Cardiac muscle cell (in vitro differentiated cells and primary cell): ENCODE measurements at regions not wholly inside any gene's neighbourhood (a gene's known extent, or its start where the extent isn't known, plus 50 kb on each side); places are given as distances from the start of the nearest gene placed in this dataset.
A peak's percentile ranks its signal among the peaks of the same experiment; 100 is the strongest.

Experiments used
- DNase-seq, 2 donors: peaks; one replicate each; pipeline versions ENCODE4 v3.0.0 to v3.0.0-alpha.2; 2010 to 2017; ENCODE audit warnings: low read depth in 1 of 2, low spot score in 1 of 2
- H3K27ac ChIP-seq: fragments of 200-600 bp; sonication (generic); 2 replicates; pipeline ENCODE4 v1.5.1; 2016
- H3K27me3 ChIP-seq: fragments of 200-600 bp; sonication (generic); 2 replicates; pipeline ENCODE4 v1.6.0; 2016; ENCODE audit warnings: control low read depth
- H3K36me3 ChIP-seq: fragments of 200-600 bp; sonication (generic); 2 replicates; pipeline ENCODE4 v1.5.1; 2016; ENCODE audit warnings: control low read depth
- H3K4me1 ChIP-seq: fragments of 200-600 bp; sonication (generic); 2 replicates; pipeline ENCODE4 v1.8.1; 2017; ENCODE audit warnings: low read depth, mild to moderate bottlenecking, mixed run types
- H3K4me3 ChIP-seq: fragments of 200-600 bp; sonication (generic); 2 replicates; pipeline ENCODE4 v1.5.1; 2016; ENCODE audit warnings: mild to moderate bottlenecking
- H3K9me3 ChIP-seq: fragments of 200-600 bp; sonication (generic); 2 replicates; pipeline ENCODE4 v1.5.1; 2017; ENCODE audit warnings: low read depth, mild to moderate bottlenecking, control low read depth
- TF ChIP-seq, protein P1 (sequence below): IDR thresholded peaks from 2 replicates; pipeline ENCODE4 v1.5.1; 2012; ENCODE audit warnings: low read depth, mild to moderate bottlenecking, low read length

DNA sequence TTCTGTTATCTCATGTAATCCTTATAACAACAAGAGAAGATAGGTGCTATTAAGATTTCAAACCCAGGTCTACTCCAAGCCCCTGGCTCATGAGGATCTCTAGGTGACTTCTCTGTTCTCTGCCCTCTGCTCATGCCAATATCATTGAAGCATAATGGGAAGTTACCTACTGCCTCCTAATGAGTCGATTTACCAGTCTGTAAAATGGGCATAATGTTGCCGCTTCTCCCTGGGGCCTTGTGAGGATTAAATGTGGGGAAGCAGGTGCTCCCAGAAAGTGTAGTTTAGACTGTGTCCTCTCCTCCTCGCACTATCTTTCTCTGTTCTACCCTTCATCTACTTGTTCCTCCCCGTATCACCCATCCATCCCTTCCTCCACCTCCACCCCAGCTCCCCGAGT, 169.2 kb upstream of the LHX5 start:
- TF ChIP-seq, protein P1, sequence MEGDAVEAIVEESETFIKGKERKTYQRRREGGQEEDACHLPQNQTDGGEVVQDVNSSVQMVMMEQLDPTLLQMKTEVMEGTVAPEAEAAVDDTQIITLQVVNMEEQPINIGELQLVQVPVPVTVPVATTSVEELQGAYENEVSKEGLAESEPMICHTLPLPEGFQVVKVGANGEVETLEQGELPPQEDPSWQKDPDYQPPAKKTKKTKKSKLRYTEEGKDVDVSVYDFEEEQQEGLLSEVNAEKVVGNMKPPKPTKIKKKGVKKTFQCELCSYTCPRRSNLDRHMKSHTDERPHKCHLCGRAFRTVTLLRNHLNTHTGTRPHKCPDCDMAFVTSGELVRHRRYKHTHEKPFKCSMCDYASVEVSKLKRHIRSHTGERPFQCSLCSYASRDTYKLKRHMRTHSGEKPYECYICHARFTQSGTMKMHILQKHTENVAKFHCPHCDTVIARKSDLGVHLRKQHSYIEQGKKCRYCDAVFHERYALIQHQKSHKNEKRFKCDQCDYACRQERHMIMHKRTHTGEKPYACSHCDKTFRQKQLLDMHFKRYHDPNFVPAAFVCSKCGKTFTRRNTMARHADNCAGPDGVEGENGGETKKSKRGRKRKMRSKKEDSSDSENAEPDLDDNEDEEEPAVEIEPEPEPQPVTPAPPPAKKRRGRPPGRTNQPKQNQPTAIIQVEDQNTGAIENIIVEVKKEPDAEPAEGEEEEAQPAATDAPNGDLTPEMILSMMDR, result no peak
- Histone ChIP-seq H3K4me3 (no peak overlapping the region), H3K27ac (no peak overlapping the region), H3K27me3 (peaks cover 7% of the 10 kb centered on the region), H3K4me1 (no peaks in the 10 kb centered on the region), H3K36me3 (no peaks in the 10 kb centered on the region), H3K9me3 (no peaks in the 10 kb centered on the region)
- no peak for DNase-seq

DNA sequence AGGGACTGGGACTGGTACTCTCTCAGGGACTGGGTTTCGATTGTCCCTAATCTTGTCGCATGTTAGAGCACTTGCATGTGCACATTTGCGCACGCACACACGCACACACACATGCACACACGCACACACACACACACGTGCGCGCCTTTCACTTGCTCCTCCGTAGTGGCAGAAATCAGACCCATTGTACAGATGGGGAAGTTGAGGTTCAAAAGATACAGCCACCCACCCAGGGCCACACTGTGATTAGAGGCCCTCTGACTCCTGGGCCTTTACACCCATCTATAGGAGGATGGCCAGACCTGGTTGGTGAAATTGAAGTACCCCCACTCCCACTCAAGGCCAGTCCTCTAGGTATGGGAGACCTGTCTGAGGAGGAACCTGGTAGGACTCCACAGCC, 167.8 kb upstream of the LHX5 start:
- Histone ChIP-seq H3K9me3 (no peaks in the 10 kb centered on the region), H3K27me3 (peaks cover 16% of the 10 kb centered on the region)
- TF ChIP-seq, protein P1, result no peak

DNA sequence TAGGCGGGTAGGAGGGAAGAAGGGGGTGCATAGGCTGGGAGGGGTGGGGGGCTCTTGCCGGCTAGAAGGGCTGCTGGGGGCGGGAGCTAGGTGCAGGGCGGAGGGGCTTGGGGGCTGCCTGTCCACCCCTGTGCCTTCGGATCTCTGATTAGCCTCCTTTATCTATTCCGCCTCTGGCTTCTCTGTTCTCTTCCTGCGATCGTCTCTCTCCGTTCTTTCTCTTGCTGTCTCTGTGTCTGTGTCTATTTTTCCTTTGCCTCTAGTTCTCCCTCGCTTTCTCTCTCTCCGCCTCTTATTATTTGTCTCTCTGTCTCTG, 166.7 kb upstream of the LHX5 start:
- DNase-seq, result no peak
- H3K4me3 ChIP-seq, result peak overlapping the region; percentile 34
- H3K9me3 ChIP-seq, result no peaks in the 10 kb centered on the region
- no peaks in the 10 kb centered on the region for H3K4me1 ChIP-seq
- peaks cover 16% of the 10 kb centered on the region for H3K27me3 ChIP-seq
- no peaks in the 10 kb centered on the region for H3K36me3 ChIP-seq
- no peak overlapping the region for H3K27ac ChIP-seq
- TF ChIP-seq, protein P1, result no peak

More for the DNA sequence above, 167.8 kb upstream of the LHX5 start:
- Histone ChIP-seq H3K4me3 (no peak overlapping the region), H3K27ac (no peak overlapping the region), H3K4me1 (no peaks in the 10 kb centered on the region), H3K36me3 (no peaks in the 10 kb centered on the region)
- DNase-seq, result no peak

DNA sequence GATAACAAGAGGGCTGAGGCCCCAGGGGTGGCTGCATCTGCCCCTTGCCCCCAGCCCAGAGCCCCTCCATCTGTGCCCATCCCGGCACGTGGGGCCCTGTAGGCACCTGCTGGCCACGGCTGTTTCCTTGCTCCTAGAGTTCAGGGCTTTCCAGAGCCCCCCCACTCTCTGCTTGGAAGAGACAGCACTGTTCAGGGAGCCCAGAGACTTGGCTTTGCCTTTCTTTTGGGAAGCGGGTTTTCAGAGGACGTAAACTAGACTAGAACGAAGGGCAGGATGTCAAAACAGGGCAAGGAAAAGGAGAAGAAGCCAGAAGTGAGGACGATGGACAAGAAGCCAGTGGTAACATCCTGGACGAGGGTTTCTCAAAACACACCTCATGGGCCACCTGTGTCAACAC, 163.3 kb upstream of the LHX5 start:
- no peak overlapping the region for H3K27ac ChIP-seq
- no peaks in the 10 kb centered on the region for H3K4me1 ChIP-seq
- no peaks in the 10 kb centered on the region for H3K36me3 ChIP-seq
- no peaks in the 10 kb centered on the region for H3K9me3 ChIP-seq
- H3K4me3 ChIP-seq, result no peak overlapping the region
- TF ChIP-seq, protein P1, result no peak
- no peak for DNase-seq
- H3K27me3 ChIP-seq, result peaks cover 16% of the 10 kb centered on the region

DNA sequence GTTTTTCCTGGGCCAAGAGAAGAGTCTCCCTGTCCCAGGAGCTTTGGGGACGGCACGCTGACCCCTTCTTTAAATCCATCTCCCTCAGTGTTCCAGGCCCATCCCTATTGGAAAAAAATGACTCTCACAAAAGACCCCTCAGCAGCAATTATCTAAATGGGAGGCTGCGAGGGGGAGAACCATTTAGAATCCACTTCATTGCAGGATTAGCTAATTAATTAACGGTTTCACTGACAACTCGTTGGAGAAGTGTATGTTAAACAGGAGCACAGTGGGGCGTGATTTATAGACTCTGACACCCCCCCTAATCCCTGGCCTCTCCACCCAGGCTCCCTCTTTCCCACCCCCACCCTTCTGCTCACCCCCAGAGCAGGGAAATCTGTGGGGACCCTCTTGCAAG, 162.8 kb upstream of the LHX5 start:
- no peak overlapping the region for H3K4me3 ChIP-seq
- no peaks in the 10 kb centered on the region for H3K9me3 ChIP-seq
- H3K36me3 ChIP-seq, result no peaks in the 10 kb centered on the region
- DNase-seq, result no peak
- no peak overlapping the region for H3K27ac ChIP-seq
- TF ChIP-seq, protein P1, result no peak
- H3K27me3 ChIP-seq, result peaks cover 16% of the 10 kb centered on the region
- no peaks in the 10 kb centered on the region for H3K4me1 ChIP-seq

DNA sequence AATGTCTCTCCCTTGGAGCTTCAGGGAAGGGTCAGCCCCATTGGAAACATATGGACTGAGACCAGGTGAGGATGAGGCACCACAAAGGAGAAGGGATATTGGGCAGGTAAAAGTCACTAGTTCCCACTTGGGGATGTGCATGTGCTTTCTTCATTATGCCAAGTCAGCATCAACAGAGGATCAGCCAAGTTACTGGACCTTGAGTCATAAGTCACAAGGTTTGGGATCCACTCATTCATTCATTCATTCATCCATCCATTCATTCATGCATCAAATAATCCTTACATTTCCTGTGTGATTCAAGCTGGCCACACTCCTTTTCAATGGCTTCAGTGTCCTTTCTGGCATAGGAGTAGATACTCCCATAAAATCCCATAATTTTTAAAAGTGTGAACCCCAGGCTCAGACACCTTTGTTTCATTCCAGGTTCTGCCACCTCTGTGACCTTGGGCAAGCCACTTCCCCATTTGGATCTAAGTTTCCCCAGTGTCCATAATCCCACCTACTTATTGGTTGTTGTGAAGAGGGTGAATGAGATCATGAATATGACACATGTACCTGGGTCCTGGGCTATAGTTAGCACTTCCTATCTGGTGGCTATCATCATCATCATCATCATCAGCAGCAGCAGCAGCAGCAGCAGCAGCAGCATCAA, 162.1 kb upstream of the LHX5 start:
- H3K4me3 ChIP-seq, result no peak overlapping the region

More for the DNA sequence above, 162.1 kb upstream of the LHX5 start:
- DNase-seq, result no peak
- H3K27me3 ChIP-seq, result peaks cover 16% of the 10 kb centered on the region
- no peak overlapping the region for H3K27ac ChIP-seq
- no peaks in the 10 kb centered on the region for H3K9me3 ChIP-seq
- H3K36me3 ChIP-seq, result no peaks in the 10 kb centered on the region
- TF ChIP-seq, protein P1, result no peak
- H3K4me1 ChIP-seq, result no peaks in the 10 kb centered on the region
